H1 (cell line): ENCODE measurements at regions not wholly inside any gene's neighbourhood (a gene's known extent, or its start where the extent isn't known, plus 50 kb on each side); places are given as distances from the start of the nearest gene placed in this dataset.

Experiments
- CTCF ChIA-PET: fragments of 300-600 bp; sonication (Branson Sonifier 250); formaldehyde crosslinking; loops from one replicate; lab custom pipeline; 2021; ENCODE audit not compliant: partially characterized antibody; lab: Charles Lee
- POLR2A ChIA-PET: fragments of 300-600 bp; sonication (Branson Sonifier 250); formaldehyde crosslinking; loops from one replicate; lab custom pipeline; 2021; ENCODE audit warnings: inconsistent platforms; ENCODE audit not compliant: partially characterized antibody; lab: Charles Lee
- DNase-seq, 2 experiments: peaks; one replicate each; pipeline versions ENCODE4 v3.0.0 to v3.0.0-alpha.2; 2010 to 2022; ENCODE audit warnings: low spot score in 2 of 2, low read depth in 1 of 2, mixed read lengths in 1 of 2
- FAIRE-seq: peaks from 2 replicates; lab custom pipeline; 2011; peaks lifted over from hg19 to GRCh38; lab: Jason Lieb, UNC
- H2AFZ ChIP-seq: 2 replicates; pipeline ENCODE4 v1.8.1; 2012; ENCODE audit warnings: low read length, inconsistent platforms
- H2AK5ac ChIP-seq: 2 replicates; pipeline ENCODE4 v1.6.1; 2013; ENCODE audit warnings: low read depth, low read length
- H2BK120ac ChIP-seq: replicated peaks from 2 replicates; pipeline ENCODE3; 2013; ENCODE audit warnings: low read depth, low read length, inconsistent platforms
- H2BK12ac ChIP-seq: 2 replicates; pipeline ENCODE4 v1.6.1; 2013; ENCODE audit warnings: low read depth, low read length
- H2BK15ac ChIP-seq: 2 replicates; pipeline ENCODE4 v1.6.1; 2013; ENCODE audit warnings: low read length
- H2BK20ac ChIP-seq: 2 replicates; pipeline ENCODE4 v1.6.1; 2013; ENCODE audit warnings: low read length
- H2BK5ac ChIP-seq: 2 replicates; pipeline ENCODE4 v1.6.1; 2013; ENCODE audit warnings: low read depth, low read length
- H3K14ac ChIP-seq: 2 replicates; pipeline ENCODE4 v1.6.1; 2013; ENCODE audit warnings: inconsistent platforms; ENCODE audit not compliant: insufficient read length
- H3K18ac ChIP-seq: 2 replicates; pipeline ENCODE4 v1.6.1; 2013; ENCODE audit warnings: low read length; ENCODE audit errors: extremely low read depth
- H3K23ac ChIP-seq: 2 replicates; pipeline ENCODE4 v1.6.1; 2013; ENCODE audit warnings: inconsistent platforms; ENCODE audit not compliant: insufficient read length
- H3K23me2 ChIP-seq: 2 replicates; pipeline ENCODE4 v1.6.1; 2013; ENCODE audit warnings: low read depth, low read length
- H3K27ac ChIP-seq: 2 replicates; pipeline ENCODE4 v1.6.1; 2011; ENCODE audit warnings: low read depth, low read length, inconsistent platforms
- H3K27me3 ChIP-seq, 4 experiments: replicated peaks in 1 of 4; 1 replicate in 1 of 4; 2 replicates in 3 of 4; pipeline versions ENCODE4 v1.6.1 to v1.8.1; 2011 to 2013; ENCODE audit warnings: low read length in 3 of 4, mild to moderate bottlenecking in 3 of 4, inconsistent platforms in 2 of 4, mixed read lengths in 2 of 4, moderate library complexity in 1 of 4; ENCODE audit not compliant: control insufficient read depth in 3 of 4, insufficient read depth in 3 of 4; ENCODE audit errors: extremely low read depth in 1 of 4
- H3K36me3 ChIP-seq, 4 experiments: 2 replicates each; pipeline versions ENCODE4 v1.6.1 to v1.8.1; 2011 to 2013; ENCODE audit warnings: mild to moderate bottlenecking in 4 of 4, low read length in 3 of 4, moderate library complexity in 2 of 4, control low read depth in 1 of 4, inconsistent platforms in 1 of 4; ENCODE audit not compliant: insufficient read depth in 4 of 4, control insufficient read depth in 2 of 4
- H3K4ac ChIP-seq: replicated peaks from 2 replicates; pipeline ENCODE3; 2013; ENCODE audit warnings: low read length, low read depth, mixed read lengths, inconsistent platforms; ENCODE audit not compliant: insufficient read length
- H3K4me1 ChIP-seq, 4 experiments: replicated peaks in 1 of 4; 1 replicate in 1 of 4; 2 replicates in 3 of 4; pipeline versions ENCODE4 v1.6.1 to v1.8.1; 2011 to 2013; ENCODE audit warnings: low read length in 3 of 4, inconsistent platforms in 2 of 4, mixed read lengths in 1 of 4; ENCODE audit not compliant: insufficient read depth in 4 of 4, control insufficient read depth in 3 of 4
- H3K4me2 ChIP-seq, 2 experiments: 2 replicates each; pipeline versions ENCODE4 v1.6.1 to v1.8.1; 2011 to 2013; ENCODE audit warnings: low read depth in 2 of 2, low read length in 2 of 2, control low read depth in 1 of 2, inconsistent platforms in 1 of 2, mild to moderate bottlenecking in 1 of 2; ENCODE audit not compliant: insufficient read depth in 1 of 2
- H3K4me3 ChIP-seq, 4 experiments: fragments of 200-600, 300-600 bp in 1 of 4; sonication (generic), shearing (Covaris generic), sonication (Bioruptor Twin) in 1 of 4; 2 replicates each; pipeline versions ENCODE4 v1.5.1 to v1.8.1; 2011 to 2016; ENCODE audit warnings: low read length in 4 of 4, low read depth in 3 of 4, control low read depth in 2 of 4, inconsistent platforms in 2 of 4, mild to moderate bottlenecking in 2 of 4, mixed read lengths in 1 of 4, moderate library complexity in 1 of 4; ENCODE audit not compliant: insufficient read depth in 2 of 4; ENCODE audit errors: extremely low read depth in 1 of 4
- H3K56ac ChIP-seq: replicated peaks from 2 replicates; pipeline ENCODE3; 2013; ENCODE audit warnings: low read depth, mild to moderate bottlenecking, mixed read lengths, low read length, inconsistent platforms; ENCODE audit not compliant: insufficient read length
- H3K79me1 ChIP-seq: 2 replicates; pipeline ENCODE4 v1.6.1; 2013; ENCODE audit warnings: low read depth, low read length, control low read depth
- H3K79me2 ChIP-seq, 2 experiments: 2 replicates each; pipeline versions ENCODE4 v1.6.1 to v1.8.1; 2012 to 2013; ENCODE audit warnings: low read length in 2 of 2, mild to moderate bottlenecking in 2 of 2, inconsistent platforms in 1 of 2; ENCODE audit not compliant: insufficient read depth in 2 of 2, control insufficient read depth in 1 of 2
- H3K9ac ChIP-seq, 4 experiments: replicated peaks in 1 of 4; 1 replicate in 1 of 4; 2 replicates in 3 of 4; pipeline versions ENCODE4 v1.6.1 to v1.8.1; 2011 to 2013; ENCODE audit warnings: low read depth in 3 of 4, low read length in 3 of 4, control low read depth in 2 of 4, mild to moderate bottlenecking in 2 of 4, moderate library complexity in 2 of 4, inconsistent platforms in 1 of 4; ENCODE audit errors: extremely low read depth in 1 of 4
- H3K9me3 ChIP-seq, 2 experiments: 2 replicates each; pipeline versions ENCODE4 v1.6.1 to v1.8.1; 2012 to 2013; ENCODE audit warnings: mild to moderate bottlenecking in 2 of 2, moderate library complexity in 2 of 2, control low read depth in 1 of 2, inconsistent platforms in 1 of 2, low read depth in 1 of 2, low read length in 1 of 2, mixed read lengths in 1 of 2; ENCODE audit not compliant: insufficient read depth in 2 of 2
- H4K20me1 ChIP-seq, 2 experiments: replicated peaks in 1 of 2; 2 replicates each; pipeline versions ENCODE3 to v1.8.1; 2011 to 2013; ENCODE audit warnings: inconsistent platforms in 2 of 2, low read length in 2 of 2, mild to moderate bottlenecking in 1 of 2; ENCODE audit not compliant: insufficient read depth in 2 of 2, control insufficient read depth in 1 of 2
- H4K5ac ChIP-seq: 2 replicates; pipeline ENCODE4 v1.6.1; 2013; ENCODE audit warnings: low read length, low read depth, mixed read lengths, inconsistent platforms; ENCODE audit not compliant: insufficient read length
- H4K8ac ChIP-seq: 2 replicates; pipeline ENCODE4 v1.8.0; 2013; ENCODE audit warnings: mild to moderate bottlenecking, moderate library complexity, low read length, inconsistent platforms; ENCODE audit not compliant: insufficient read depth; ENCODE audit errors: extremely low read depth
- H4K91ac ChIP-seq: replicated peaks from 2 replicates; pipeline ENCODE3; 2013; ENCODE audit warnings: low read length, mixed read lengths, inconsistent platforms; ENCODE audit not compliant: insufficient read length
- RBBP5 ChIP-seq: IDR thresholded peaks from 2 replicates; pipeline ENCODE4 v1.7.1; 2012; ENCODE audit warnings: low read depth, mild to moderate bottlenecking, inconsistent platforms, low read length, moderate library complexity, borderline replicate concordance
- WGBS, 2 experiments: shearing (Covaris generic) in 1 of 2; methylation state at CpG; one replicate each; pipeline versions ENCODE4 v1.1.6 to v1.1.7; 2013 to 2015; ENCODE audit warnings: low lambda C conversion rate in 2 of 2, mixed read lengths in 2 of 2, inconsistent platforms in 1 of 2, low coverage in 1 of 2, missing lambda C conversion rate in 1 of 2; ENCODE audit not compliant: insufficient replicate concordance in 2 of 2, insufficient coverage in 1 of 2, insufficient read length in 1 of 2; ENCODE audit errors: extremely low coverage in 1 of 2, missing lambda C conversion rate in 1 of 2; 5-methylcytosine and 5-hydroxymethylcytosine counted together

DNA sequence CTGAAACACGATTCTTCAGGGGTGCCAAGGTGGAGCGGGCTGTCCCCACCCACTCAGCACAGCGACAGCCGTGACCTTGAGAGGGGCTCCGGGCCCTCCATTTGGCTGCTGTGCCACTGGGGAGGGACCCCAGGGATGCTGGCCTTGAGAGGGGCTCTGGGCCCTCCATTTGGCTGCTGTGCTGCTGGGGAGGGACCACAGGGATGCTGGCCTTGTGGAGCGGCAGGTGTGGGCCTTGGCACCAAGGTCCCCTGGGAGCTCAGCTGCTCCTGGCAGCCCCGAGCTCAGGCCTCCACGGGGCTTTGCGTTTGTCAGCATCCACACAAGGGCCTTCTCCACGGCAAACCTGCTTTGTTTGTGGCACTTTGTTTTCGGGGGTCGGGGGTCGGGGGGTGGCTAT is 137.6 kb upstream of the LPCAT1 start:
- no peaks in the 10 kb centered on the region for H3K79me1 ChIP-seq
- FAIRE-seq (no peak), DNase-seq (no peak)
- no peaks in the 10 kb centered on the region for H3K36me3 ChIP-seq
- H2BK5ac ChIP-seq = no peak overlapping the region
- H3K23ac ChIP-seq = no peak overlapping the region
- no peak overlapping the region for H4K91ac ChIP-seq
- H3K23me2 ChIP-seq = no peaks in the 10 kb centered on the region
- no peak overlapping the region for H3K27ac ChIP-seq
- H3K9ac ChIP-seq = no peak overlapping the region
- peaks cover 0 to 14% (median 5%) of the 10 kb centered on the region in 4 experiments; a peak in 3 of 7 replicates for H3K27me3 ChIP-seq
- POLR2A ChIA-PET = no interaction called here
- H2AK5ac ChIP-seq = no peak overlapping the region
- H3K9me3 ChIP-seq = no peaks in the 10 kb centered on the region
- no peak overlapping the region for H2BK12ac ChIP-seq
- H4K8ac ChIP-seq = no peak overlapping the region
- H2BK120ac ChIP-seq = no peak overlapping the region
- no peak overlapping the region for H3K4me3 ChIP-seq
- H2BK20ac ChIP-seq = no peak overlapping the region
- CTCF ChIA-PET = no interaction called here
- peaks cover 0 to 5% of the 10 kb centered on the region in 2 experiments for H4K20me1 ChIP-seq
- no peak overlapping the region for H3K14ac ChIP-seq
- H4K5ac ChIP-seq = no peak overlapping the region
- peaks cover 0 to 4% (median under 1%) of the 10 kb centered on the region in 4 experiments; a peak in 2 of 7 replicates for H3K4me1 ChIP-seq
- H3K4ac ChIP-seq = no peak overlapping the region
- H3K4me2 ChIP-seq = no peak overlapping the region
- WGBS, 2 experiments = 91% methylated on average over 11 of the region's 13 CpGs; no CpG with 5 or more reads in 1 of the 2 experiments
- H3K79me2 ChIP-seq = no peaks in the 10 kb centered on the region
- H2BK15ac ChIP-seq = no peak overlapping the region
- H2AFZ ChIP-seq = no peak overlapping the region
- H3K18ac ChIP-seq = no peak overlapping the region
- H3K56ac ChIP-seq = no peak overlapping the region
- no peak for TF ChIP-seq RBBP5
- TF ChIP-seq, all 59 proteins: peak for 0
